ENCODE measurements at regions not wholly inside any gene's neighbourhood (a gene's known extent, or its start where the extent isn't known, plus 50 kb on each side); places are given as distances from the start of the nearest gene placed in this dataset.

GRCh38 chr2:70036290-70036689, 51.0 kb upstream of the PCBP1 start:
- no peak overlapping the region for H3K4me3 ChIP-seq (ENCODE audit: low read depth in 1 of 3, low read length in 3 of 3)
- peaks cover 0 to 4% (median 2%) of the 10 kb centered on the region in 4 donors for H3K36me3 ChIP-seq (ENCODE audit: control insufficient read depth in 4 of 4, insufficient read depth in 3 of 4, low read depth in 1 of 4, low read length in 3 of 4)
- no peak overlapping the region for H3K9ac ChIP-seq (ENCODE audit: low read depth in 1 of 2, low read length in 2 of 2)
- DNase-seq (ENCODE audit: low spot score), result no peak
- WGBS, result 96% methylated on average over 2 of the region's 2 CpGs
- H3K9me3 ChIP-seq (ENCODE audit: control insufficient read depth in 4 of 4, low read length in 3 of 4), result no peaks in the 10 kb centered on the region
- no peak overlapping the region for H3K27ac ChIP-seq (ENCODE audit: low read depth in 1 of 2, low read length in 2 of 2)
- H3K4me1 ChIP-seq (ENCODE audit: control insufficient read depth in 4 of 4, insufficient read depth in 4 of 4, low read length in 3 of 4), result peaks cover 7 to 14% (median 9%) of the 10 kb centered on the region in 4 donors
- no peak for TF ChIP-seq SP1 (IDR thresholded peaks at IDR 0.05)
- TF ChIP-seq TAF1 (conservative IDR thresholded peaks at IDR 0.05), result no peak
- no peak for TF ChIP-seq JUND (IDR thresholded peaks at IDR 0.05)
- no peak for TF ChIP-seq EGR1 (IDR thresholded peaks at IDR 0.05; ENCODE audit: low read depth in 2 of 2)
- H3K27me3 ChIP-seq (ENCODE audit: control insufficient read depth in 4 of 4, insufficient read depth in 4 of 4, low read length in 3 of 4), result no peaks in the 10 kb centered on the region

- Histone ChIP-seq H3K27me3 (ENCODE audit: control insufficient read depth in 4 of 4, insufficient read depth in 4 of 4, low read length in 3 of 4) (no peaks in the 10 kb centered on the region), H3K4me1 (ENCODE audit: control insufficient read depth in 4 of 4, insufficient read depth in 4 of 4, low read length in 3 of 4) (peaks cover 7 to 14% (median 9%) of the 10 kb centered on the region in 4 donors), H3K36me3 (ENCODE audit: control insufficient read depth in 4 of 4, insufficient read depth in 3 of 4, low read depth in 1 of 4, low read length in 3 of 4) (peaks cover 0 to 4% (median 2%) of the 10 kb centered on the region in 4 donors), H3K9ac (ENCODE audit: low read depth in 1 of 2, low read length in 2 of 2) (no peak overlapping the region), H3K9me3 (ENCODE audit: control insufficient read depth in 4 of 4, low read length in 3 of 4) (no peaks in the 10 kb centered on the region), H3K4me3 (ENCODE audit: low read depth in 1 of 3, low read length in 3 of 3) (no peak overlapping the region), H3K27ac (ENCODE audit: low read depth in 1 of 2, low read length in 2 of 2) (peak overlapping the region in 1 of 2 donors; percentile 65)
- DNase-seq (ENCODE audit: low spot score), result no peak
- 84% methylated on average over 1 of the region's 1 CpG for WGBS
- TF ChIP-seq YY1 (IDR thresholded peaks at IDR 0.05), result no peak
- no peak for TF ChIP-seq FOXA2 (IDR thresholded peaks at IDR 0.05)
- TF ChIP-seq JUND (IDR thresholded peaks at IDR 0.05), result no peak
- no peak for TF ChIP-seq CTCF (IDR thresholded peaks at IDR 0.05; ENCODE audit: low read depth, low read length, missing input control)
- no peak for TF ChIP-seq SP1 (IDR thresholded peaks at IDR 0.05)
- no peak for TF ChIP-seq ATF3 (IDR thresholded peaks at IDR 0.05)
- TF ChIP-seq ZBTB33 (IDR thresholded peaks at IDR 0.05), result no peak
- TF ChIP-seq HNF4G (IDR thresholded peaks at IDR 0.05), result no peak
- TF ChIP-seq REST (IDR thresholded peaks at IDR 0.05), result no peak
These were observed 51.9 kb upstream of the PCBP1 start for GRCh38 chr2:70035344-70035844.

All from liver (tissue), 8 donors.